ENCODE measurements at regions not wholly inside any gene's neighbourhood (a gene's known extent, or its start where the extent isn't known, plus 50 kb on each side); places are given as distances from the start of the nearest gene placed in this dataset.

GRCh38 chr9:134591573-134591981 lies 50.0 kb upstream of the COL5A1 start:
- Mint-ChIP-seq H3K27ac (peak overlapping the region; percentile 86), H3K4me1 (peaks cover 41% of the 10 kb centered on the region), H3K9me3 (no peaks in the 10 kb centered on the region), H3K27me3 (ENCODE audit: low read depth) (no peaks in the 10 kb centered on the region), H3K4me3 (no peak overlapping the region), H3K36me3 (no peaks in the 10 kb centered on the region)
- TF ChIP-seq CTCF (IDR thresholded peaks at IDR 0.05; ENCODE audit: unreplicated experiment) = no peak
- no peak for DNase-seq (ENCODE audit: low spot score in 2 of 2, unreplicated experiment in 2 of 2)

Data from mesothelial cell of epicardium (in vitro differentiated cells).